B cell (primary cell): ENCODE measurements at regions not wholly inside any gene's neighbourhood (a gene's known extent, or its start where the extent isn't known, plus 50 kb on each side); places are given as distances from the start of the nearest gene placed in this dataset.

ENCODE experiments used
- ATAC-seq: fragments of 200-7000 bp; cut with Tn5 transposase; one replicate; pipeline ENCODE4 v1.10.0; 2021; ENCODE audit warnings: low read depth, mild to moderate bottlenecking, moderate number of reproducible peaks, moderate library complexity
- CTCF ChIA-PET: fragments of 350-600 bp; sonication (Branson Sonifier 250); formaldehyde crosslinking; loops from one replicate; lab custom pipeline; 2021; ENCODE audit warnings: antibody characterized with exemption, inconsistent platforms; lab: Charles Lee
- POLR2A ChIA-PET: fragments of 350-600 bp; sonication (Branson Sonifier 250); formaldehyde crosslinking; loops from one replicate; lab custom pipeline; 2021; ENCODE audit warnings: antibody characterized with exemption; lab: Charles Lee
- DNase-seq: peaks from one replicate; pipeline ENCODE4 v3.0.0; 2013
- H2AFZ ChIP-seq: 2 replicates; pipeline ENCODE4 v1.6.1; 2012; ENCODE audit warnings: mild to moderate bottlenecking, low read depth, low read length; ENCODE audit not compliant: insufficient read depth, poor library complexity, severe bottlenecking
- H3K27ac ChIP-seq, 2 donors: 1 replicate in 1 of 2; 2 replicates in 1 of 2; pipeline ENCODE4 v1.5.1; 2012 to 2013; ENCODE audit warnings: low read length in 2 of 2, mild to moderate bottlenecking in 2 of 2, moderate library complexity in 1 of 2
- H3K27me3 ChIP-seq, 4 experiments: fragments of 200-600 bp in 1 of 4; sonication (generic) in 1 of 4; replicated peaks in 1 of 4; 1 replicate in 2 of 4; 2 replicates in 2 of 4; pipeline versions ENCODE4 v1.6.1 to v1.7.0; 2013 to 2016; ENCODE audit warnings: low read length in 3 of 4, mild to moderate bottlenecking in 2 of 4, mixed read lengths in 1 of 4, moderate library complexity in 1 of 4; ENCODE audit not compliant: insufficient read depth in 4 of 4, control insufficient read depth in 3 of 4; ENCODE audit errors: control extremely low read depth in 1 of 4
- H3K36me3 ChIP-seq, 2 experiments: replicated peaks in 1 of 2; 1 replicate in 1 of 2; 2 replicates in 1 of 2; pipeline versions ENCODE4 v1.6.1 to v1.7.1; 2013; ENCODE audit warnings: low read length in 1 of 2; ENCODE audit not compliant: insufficient read depth in 2 of 2, control insufficient read depth in 1 of 2; ENCODE audit errors: control extremely low read depth in 1 of 2, extremely low read depth in 1 of 2
- H3K4me1 ChIP-seq, 2 donors: fragments of 200-600 bp in 1 of 2; sonication (generic) in 1 of 2; 1 replicate in 1 of 2; 2 replicates in 1 of 2; pipeline versions ENCODE4 v1.5.1 to v1.6.1; 2013 to 2017; ENCODE audit warnings: low read length in 2 of 2; ENCODE audit not compliant: control insufficient read depth in 2 of 2, insufficient read depth in 2 of 2
- H3K4me2 ChIP-seq: replicated peaks from 2 replicates; pipeline ENCODE3; 2012; ENCODE audit warnings: mild to moderate bottlenecking, low read depth, low read length; ENCODE audit not compliant: poor library complexity, severe bottlenecking
- H3K4me3 ChIP-seq, 5 experiments: fragments of 200-600 bp in 1 of 5; sonication (generic) in 1 of 5; 1 replicate in 3 of 5; 2 replicates in 2 of 5; pipeline versions ENCODE4 v1.5.1 to v1.7.0; 2011 to 2016; ENCODE audit warnings: low read length in 4 of 5, mild to moderate bottlenecking in 4 of 5, low read depth in 2 of 5, control low read depth in 1 of 5, moderate library complexity in 1 of 5; ENCODE audit not compliant: insufficient read depth in 1 of 5; ENCODE audit errors: control extremely low read depth in 1 of 5, extremely low read depth in 1 of 5
- H3K79me2 ChIP-seq: fragments of 200-600 bp; sonication (generic); one replicate; pipeline ENCODE4 v1.6.0; 2016; ENCODE audit warnings: low read length; ENCODE audit not compliant: control insufficient read depth, insufficient read depth
- H3K9ac ChIP-seq: fragments of 200-600 bp; sonication (generic); 2 replicates; pipeline ENCODE4 v1.6.1; 2017; ENCODE audit warnings: mild to moderate bottlenecking, low read length, moderate library complexity
- H3K9me3 ChIP-seq, 3 donors: one replicate each; pipeline versions ENCODE4 v1.6.1 to v1.7.1; 2013; ENCODE audit warnings: low read length in 2 of 3; ENCODE audit not compliant: control insufficient read depth in 2 of 3, insufficient read depth in 1 of 3; ENCODE audit errors: control extremely low read depth in 1 of 3
- H4K20me1 ChIP-seq: 2 replicates; pipeline ENCODE4 v1.6.0; 2012; ENCODE audit warnings: mild to moderate bottlenecking, low read length; ENCODE audit not compliant: insufficient read depth, control insufficient read depth, poor library complexity, severe bottlenecking
- H3K27ac Mint-ChIP-seq: one replicate; pipeline ENCODE4 v1.8.0; 2021; ENCODE audit warnings: mixed read lengths
- H3K27me3 Mint-ChIP-seq: one replicate; pipeline ENCODE4 v1.8.0; 2021; ENCODE audit warnings: mixed read lengths
- H3K4me1 Mint-ChIP-seq: one replicate; pipeline ENCODE4 v1.8.0; 2021; ENCODE audit warnings: mixed read lengths
- H3K4me3 Mint-ChIP-seq: one replicate; pipeline ENCODE4 v1.8.0; 2021; ENCODE audit warnings: mixed read lengths
- H3K9me3 Mint-ChIP-seq: one replicate; pipeline ENCODE4 v1.8.0; 2022; ENCODE audit warnings: mixed read lengths; ENCODE audit not compliant: insufficient read depth
- EZH2 ChIP-seq: IDR thresholded peaks from 2 replicates; pipeline ENCODE4 v1.6.1; 2012; ENCODE audit warnings: borderline replicate concordance, low read depth, mild to moderate bottlenecking, moderate library complexity, low read length; ENCODE audit not compliant: insufficient read depth, poor library complexity, severe bottlenecking
- WGBS: methylation state at CpG from one replicate; pipeline ENCODE4 v1.1.5; 2013; ENCODE audit warnings: missing lambda C conversion rate; ENCODE audit not compliant: insufficient coverage; 5-methylcytosine and 5-hydroxymethylcytosine counted together
- intact Hi-C: fragments of 100-400 bp; cut with micrococcal nuclease; formaldehyde crosslinking; loops from one replicate; pipeline ENCODE4 v1.10.0; 2022
- TF ChIP-seq, protein P1 (sequence below): fragments of 200-600 bp; IDR thresholded peaks from one replicate; pipeline ENCODE4 v1.8.0; 2022; ENCODE audit warnings: antibody characterized with exemption, mild to moderate bottlenecking

DNA sequence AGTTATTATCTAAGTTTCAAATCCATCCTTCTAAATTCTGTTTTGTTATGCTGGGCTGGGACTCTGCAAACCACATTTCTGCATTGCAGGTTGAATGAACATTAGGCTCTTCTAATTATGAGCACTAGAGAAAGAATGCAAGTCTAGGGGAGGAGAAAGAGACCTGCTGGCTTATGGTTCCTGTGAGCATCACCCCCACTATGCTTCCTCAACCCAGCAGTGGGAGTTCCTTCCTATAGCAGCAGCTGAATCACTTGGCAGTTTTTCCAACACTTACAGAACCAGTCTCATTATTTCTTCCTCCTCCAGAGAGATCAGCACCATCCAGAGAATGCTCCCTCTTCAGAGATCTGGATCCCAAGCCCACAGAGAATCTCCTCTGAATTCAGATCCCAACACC, 297.7 kb upstream of the CLEC14A start:
- no peaks in the 10 kb centered on the region for H4K20me1 ChIP-seq
- no peak overlapping the region for H3K9ac ChIP-seq
- no peaks in the 10 kb centered on the region for H3K27me3 Mint-ChIP-seq
- H3K4me3 ChIP-seq, result no peak overlapping the region
- ChIA-PET POLR2A (no interaction called here), CTCF (no interaction called here)
- no peak overlapping the region for H3K4me2 ChIP-seq
- no peaks in the 10 kb centered on the region for H3K36me3 ChIP-seq
- no peaks in the 10 kb centered on the region for H3K4me1 ChIP-seq
- no peak overlapping the region for H3K27ac Mint-ChIP-seq
- intact Hi-C loops, result no loop called here
- H3K27me3 ChIP-seq, result no peaks in the 10 kb centered on the region
- no peak overlapping the region for H3K4me3 Mint-ChIP-seq
- no peak overlapping the region for H2AFZ ChIP-seq
- no peak overlapping the region for H3K27ac ChIP-seq
- TF ChIP-seq EZH2, result no peak
- TF ChIP-seq, protein P1, sequence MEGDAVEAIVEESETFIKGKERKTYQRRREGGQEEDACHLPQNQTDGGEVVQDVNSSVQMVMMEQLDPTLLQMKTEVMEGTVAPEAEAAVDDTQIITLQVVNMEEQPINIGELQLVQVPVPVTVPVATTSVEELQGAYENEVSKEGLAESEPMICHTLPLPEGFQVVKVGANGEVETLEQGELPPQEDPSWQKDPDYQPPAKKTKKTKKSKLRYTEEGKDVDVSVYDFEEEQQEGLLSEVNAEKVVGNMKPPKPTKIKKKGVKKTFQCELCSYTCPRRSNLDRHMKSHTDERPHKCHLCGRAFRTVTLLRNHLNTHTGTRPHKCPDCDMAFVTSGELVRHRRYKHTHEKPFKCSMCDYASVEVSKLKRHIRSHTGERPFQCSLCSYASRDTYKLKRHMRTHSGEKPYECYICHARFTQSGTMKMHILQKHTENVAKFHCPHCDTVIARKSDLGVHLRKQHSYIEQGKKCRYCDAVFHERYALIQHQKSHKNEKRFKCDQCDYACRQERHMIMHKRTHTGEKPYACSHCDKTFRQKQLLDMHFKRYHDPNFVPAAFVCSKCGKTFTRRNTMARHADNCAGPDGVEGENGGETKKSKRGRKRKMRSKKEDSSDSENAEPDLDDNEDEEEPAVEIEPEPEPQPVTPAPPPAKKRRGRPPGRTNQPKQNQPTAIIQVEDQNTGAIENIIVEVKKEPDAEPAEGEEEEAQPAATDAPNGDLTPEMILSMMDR, result no peak
- no peaks in the 10 kb centered on the region for H3K9me3 ChIP-seq
- no peaks in the 10 kb centered on the region for H3K4me1 Mint-ChIP-seq
- ATAC-seq, result no peak
- no peaks in the 10 kb centered on the region for H3K9me3 Mint-ChIP-seq
- no peaks in the 10 kb centered on the region for H3K79me2 ChIP-seq
- no peak for DNase-seq

GRCh38 chr14:38549564-38549963, 293.7 kb upstream of the CLEC14A start:
- ChIA-PET CTCF (no interaction called here), POLR2A (no interaction called here)
- H3K27me3 ChIP-seq, result no peaks in the 10 kb centered on the region
- H3K9me3 Mint-ChIP-seq, result no peaks in the 10 kb centered on the region
- no peaks in the 10 kb centered on the region for H3K79me2 ChIP-seq
- no peaks in the 10 kb centered on the region for H3K36me3 ChIP-seq
- H4K20me1 ChIP-seq, result no peaks in the 10 kb centered on the region
- no peak overlapping the region for H2AFZ ChIP-seq
- H3K4me3 ChIP-seq, result no peak overlapping the region
- H3K4me1 Mint-ChIP-seq, result no peaks in the 10 kb centered on the region
- H3K27ac ChIP-seq, result no peak overlapping the region
- TF ChIP-seq, protein P1, result no peak
- no peak for TF ChIP-seq EZH2
- H3K4me1 ChIP-seq, result no peaks in the 10 kb centered on the region
- no peak for ATAC-seq
- H3K4me2 ChIP-seq, result no peak overlapping the region
- H3K4me3 Mint-ChIP-seq, result no peak overlapping the region
- no peaks in the 10 kb centered on the region for H3K9me3 ChIP-seq
- 23% methylated on average over 3 of the region's 4 CpGs for WGBS
- H3K27me3 Mint-ChIP-seq, result no peaks in the 10 kb centered on the region
- no peak for DNase-seq
- H3K27ac Mint-ChIP-seq, result no peak overlapping the region
- intact Hi-C loops, result no loop called here
- no peak overlapping the region for H3K9ac ChIP-seq
